Spleen (tissue), 11 donors: ENCODE measurements at regions not wholly inside any gene's neighbourhood (a gene's known extent, or its start where the extent isn't known, plus 50 kb on each side); places are given as distances from the start of the nearest gene placed in this dataset.

Experiments used
- DNase-seq: peaks from one replicate; pipeline ENCODE4 v3.0.0-alpha.2; 2020
- H3K27ac ChIP-seq, 8 donors: fragments of 200-600 bp; sonication (generic) in 7 of 8; 1 replicate in 4 of 8; 2 replicates in 4 of 8; pipeline versions ENCODE4 v1.5.0 to v1.8.0; 2016 to 2021; ENCODE audit warnings: inconsistent platforms in 4 of 8, mild to moderate bottlenecking in 4 of 8, moderate library complexity in 1 of 8
- H3K27me3 ChIP-seq, 7 donors: fragments of 200-600 bp; sonication (generic) in 6 of 7; replicated peaks in 1 of 7; 1 replicate in 4 of 7; 2 replicates in 3 of 7; pipeline versions ENCODE4 v1.5.0 to v1.8.0; 2016 to 2021; ENCODE audit warnings: inconsistent platforms in 3 of 7, mild to moderate bottlenecking in 1 of 7
- H3K36me3 ChIP-seq, 6 donors: fragments of 200-600 bp; sonication (generic) in 5 of 6; 1 replicate in 4 of 6; 2 replicates in 2 of 6; pipeline versions ENCODE4 v1.5.0 to v1.8.0; 2016 to 2021; ENCODE audit warnings: inconsistent platforms in 2 of 6
- H3K4me1 ChIP-seq, 6 donors: fragments of 200-600 bp; sonication (generic) in 5 of 6; 1 replicate in 3 of 6; 2 replicates in 3 of 6; pipeline versions ENCODE4 v1.5.0 to v1.8.0; 2016 to 2021; ENCODE audit warnings: inconsistent platforms in 3 of 6
- H3K4me3 ChIP-seq, 8 donors: fragments of 200-600 bp; sonication (generic) in 7 of 8; 1 replicate in 4 of 8; 2 replicates in 4 of 8; pipeline versions ENCODE4 v1.5.0 to v1.8.0; 2016 to 2021; ENCODE audit warnings: inconsistent platforms in 4 of 8, mild to moderate bottlenecking in 4 of 8, moderate library complexity in 2 of 8
- H3K9me3 ChIP-seq, 8 donors: fragments of 200-600 bp; sonication (generic) in 7 of 8; 1 replicate in 4 of 8; 2 replicates in 4 of 8; pipeline versions ENCODE4 v1.5.0 to v1.8.0; 2016 to 2021; ENCODE audit warnings: inconsistent platforms in 4 of 8
- CTCF ChIP-seq, 11 experiments: fragments of 200-600 bp in 7 of 11; fragments of 450-650 bp in 4 of 11; sonication (generic) in 4 of 11; IDR thresholded peaks in 8 of 11; conservative IDR thresholded peaks in 3 of 11; 1 replicate in 7 of 11; 2 replicates in 4 of 11; pipeline versions ENCODE4 v1.4.0 to v1.8.0; 2016 to 2021; ENCODE audit warnings: antibody characterized with exemption in 11 of 11, inconsistent platforms in 4 of 11, mild to moderate bottlenecking in 1 of 11
- POLR2A ChIP-seq, 3 donors: fragments of 450-650 bp; IDR thresholded peaks; one replicate each; pipeline ENCODE4 v1.5.1; 2017; ENCODE audit warnings: antibody characterized with exemption in 3 of 3, mild to moderate bottlenecking in 1 of 3
- POLR2AphosphoS5 ChIP-seq, 3 donors: sonication (generic); formaldehyde crosslinking; IDR thresholded peaks; one replicate each; pipeline ENCODE4 v1.5.1; 2017; ENCODE audit warnings: antibody characterized with exemption in 3 of 3
- WGBS, 5 donors: extraction: QIAGEN DNeasy Blood & Tissue Kit in 3 of 5; methylation state at CpG; one replicate each; pipeline versions ENCODE4 v1.1.5 to v1.1.7; 2013 to 2018; 5-methylcytosine and 5-hydroxymethylcytosine counted together
- intact Hi-C: fragments of 100-400 bp; cut with DNase I; formaldehyde crosslinking; loops from one replicate; pipeline ENCODE4 v1.15.0; 2023; ENCODE audit warnings: low total_unique reads
- donor health status: healthy with polysubstance abuse.
- donor health status: DM: no; HTN: no; CAD: no; lungs with moderate emphysema.
- donor health status: DM: no; HTN: no; CAD: no.
- donor health status: Bipolar disorder and iron deficiency.
- donor health status: healthy.
- donor health status: DM: no; HTN: no; CAD: no.
- donor health status: DM: yes; HTN: yes; CAD: no.

GRCh38 chr18:55794288-55795052 is 206.5 kb upstream of the TCF4 start:
- Histone ChIP-seq H3K9me3 (peaks cover 0 to 9% (median 8%) of the 10 kb centered on the region in 8 donors), H3K4me3 (no peak overlapping the region), H3K36me3 (no peaks in the 10 kb centered on the region), H3K27ac (no peak overlapping the region), H3K4me1 (peaks cover 0 to 3% (median 0%) of the 10 kb centered on the region in 6 donors), H3K27me3 (no peaks in the 10 kb centered on the region)
- intact Hi-C loops: no loop called here
- TF ChIP-seq CTCF (IDR thresholded peaks at IDR 0.05 in 8 of 11, conservative IDR thresholded peaks at IDR 0.05 in 3 of 11) (no peak), POLR2A (IDR thresholded peaks at IDR 0.05) (no peak), POLR2AphosphoS5 (IDR thresholded peaks at IDR 0.05) (no peak)
- no peak for DNase-seq
- 67 to 86% (median 80%) methylated on average over 8 of the region's 8 CpGs for WGBS, 5 donors

- Histone ChIP-seq H3K4me1 (peaks cover 0 to 1% (median 0%) of the 10 kb centered on the region in 6 donors), H3K27me3 (no peaks in the 10 kb centered on the region), H3K27ac (no peak overlapping the region), H3K9me3 (peaks cover 0 to 17% (median 13%) of the 10 kb centered on the region in 8 donors), H3K36me3 (no peaks in the 10 kb centered on the region), H3K4me3 (no peak overlapping the region)
- intact Hi-C loops: no loop called here
- no peak for TF ChIP-seq POLR2A (IDR thresholded peaks at IDR 0.05)
- no peak for TF ChIP-seq CTCF (IDR thresholded peaks at IDR 0.05 in 8 of 11, conservative IDR thresholded peaks at IDR 0.05 in 3 of 11)
- TF ChIP-seq POLR2AphosphoS5 (IDR thresholded peaks at IDR 0.05): no peak
- DNase-seq: no peak
These were observed 202.3 kb upstream of the TCF4 start for GRCh38 chr18:55790296-55790695.

GRCh38 chr18:55787536-55788073 is 199.6 kb upstream of the TCF4 start:
- Histone ChIP-seq H3K36me3 (no peaks in the 10 kb centered on the region), H3K27ac (no peak overlapping the region), H3K4me3 (no peak overlapping the region), H3K9me3 (peaks cover 0 to 17% (median 13%) of the 10 kb centered on the region in 8 donors), H3K4me1 (no peaks in the 10 kb centered on the region), H3K27me3 (no peaks in the 10 kb centered on the region)
- 57 to 70% (median 64%) methylated on average over 3 of the region's 3 CpGs for WGBS, 5 donors
- intact Hi-C loops: loop anchor here (10.0 kb wide), 2 partner anchors 373 to 563 kb away; no protein-coding TSS in a partner anchor
- TF ChIP-seq CTCF (IDR thresholded peaks at IDR 0.05 in 8 of 11, conservative IDR thresholded peaks at IDR 0.05 in 3 of 11) (no peak), POLR2AphosphoS5 (IDR thresholded peaks at IDR 0.05) (no peak), POLR2A (IDR thresholded peaks at IDR 0.05) (no peak)
- no peak for DNase-seq

GRCh38 chr18:55786651-55787272 is 198.8 kb upstream of the TCF4 start:
- intact Hi-C loops: loop anchor here (10.0 kb wide), 2 partner anchors 372 to 562 kb away; no protein-coding TSS in a partner anchor

More at GRCh38 chr18:55786651-55787272, 198.8 kb upstream of the TCF4 start:
- Histone ChIP-seq H3K4me1 (peaks cover 0 to under 1% (median 0%) of the 10 kb centered on the region in 6 donors), H3K36me3 (no peaks in the 10 kb centered on the region), H3K27me3 (no peaks in the 10 kb centered on the region), H3K9me3 (peaks cover 0 to 17% (median 13%) of the 10 kb centered on the region in 8 donors), H3K27ac (no peak overlapping the region), H3K4me3 (no peak overlapping the region)
- TF ChIP-seq POLR2A (IDR thresholded peaks at IDR 0.05): no peak
- TF ChIP-seq POLR2AphosphoS5 (IDR thresholded peaks at IDR 0.05): no peak
- no peak for TF ChIP-seq CTCF (IDR thresholded peaks at IDR 0.05 in 8 of 11, conservative IDR thresholded peaks at IDR 0.05 in 3 of 11)
- WGBS, 5 donors: 61 to 87% (median 69%) methylated on average over 2 of the region's 2 CpGs
- no peak for DNase-seq
